ENCODE measurements at regions not wholly inside any gene's neighbourhood (a gene's known extent, or its start where the extent isn't known, plus 50 kb on each side); places are given as distances from the start of the nearest gene placed in this dataset.

DNA sequence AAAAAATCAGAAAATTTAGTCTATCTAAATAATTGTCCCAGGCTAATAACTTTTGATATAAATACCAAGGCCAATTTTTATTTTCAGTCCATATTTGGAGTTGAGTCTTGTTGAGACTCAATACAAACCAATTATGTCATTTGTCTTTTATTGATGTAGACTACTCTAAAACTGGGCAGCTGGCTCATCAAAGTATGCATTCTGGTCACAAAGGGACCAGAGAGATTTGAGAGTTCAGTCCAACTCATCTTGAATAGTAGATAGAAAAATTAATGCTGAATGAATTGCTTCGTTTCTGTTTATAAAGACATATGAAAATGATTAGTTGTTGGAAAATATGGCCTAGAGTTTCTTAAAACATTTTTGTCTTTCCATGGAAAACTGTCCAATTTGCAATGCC, 412.5 kb upstream of the KLHL4 start:
- H2AFZ ChIP-seq (ENCODE audit: low read length), result no peak overlapping the region
- no peaks in the 10 kb centered on the region for H3K36me3 ChIP-seq (ENCODE audit: insufficient read depth, low read length)
- H3K4me2 ChIP-seq (ENCODE audit: low read length), result no peak overlapping the region
- H3K9ac ChIP-seq (ENCODE audit: low read length), result no peak overlapping the region
- no peaks in the 10 kb centered on the region for H3F3A ChIP-seq (ENCODE audit: insufficient read depth, low read length)
- no peaks in the 10 kb centered on the region for H3K27me3 ChIP-seq (ENCODE audit: insufficient read depth, low read length)
- H3K27ac ChIP-seq (ENCODE audit: low read depth, low read length, poor library complexity, severe bottlenecking), result no peak overlapping the region
- H3K4me3 ChIP-seq (ENCODE audit: low read depth, low read length, poor library complexity, severe bottlenecking), result no peak overlapping the region
- H3K79me2 ChIP-seq (ENCODE audit: insufficient read depth, low read length), result no peaks in the 10 kb centered on the region
- H4K20me1 ChIP-seq (ENCODE audit: insufficient read depth, low read length), result no peaks in the 10 kb centered on the region
- H3K9me3 ChIP-seq (ENCODE audit: low read length), result no peaks in the 10 kb centered on the region
- TF ChIP-seq, protein P1, sequence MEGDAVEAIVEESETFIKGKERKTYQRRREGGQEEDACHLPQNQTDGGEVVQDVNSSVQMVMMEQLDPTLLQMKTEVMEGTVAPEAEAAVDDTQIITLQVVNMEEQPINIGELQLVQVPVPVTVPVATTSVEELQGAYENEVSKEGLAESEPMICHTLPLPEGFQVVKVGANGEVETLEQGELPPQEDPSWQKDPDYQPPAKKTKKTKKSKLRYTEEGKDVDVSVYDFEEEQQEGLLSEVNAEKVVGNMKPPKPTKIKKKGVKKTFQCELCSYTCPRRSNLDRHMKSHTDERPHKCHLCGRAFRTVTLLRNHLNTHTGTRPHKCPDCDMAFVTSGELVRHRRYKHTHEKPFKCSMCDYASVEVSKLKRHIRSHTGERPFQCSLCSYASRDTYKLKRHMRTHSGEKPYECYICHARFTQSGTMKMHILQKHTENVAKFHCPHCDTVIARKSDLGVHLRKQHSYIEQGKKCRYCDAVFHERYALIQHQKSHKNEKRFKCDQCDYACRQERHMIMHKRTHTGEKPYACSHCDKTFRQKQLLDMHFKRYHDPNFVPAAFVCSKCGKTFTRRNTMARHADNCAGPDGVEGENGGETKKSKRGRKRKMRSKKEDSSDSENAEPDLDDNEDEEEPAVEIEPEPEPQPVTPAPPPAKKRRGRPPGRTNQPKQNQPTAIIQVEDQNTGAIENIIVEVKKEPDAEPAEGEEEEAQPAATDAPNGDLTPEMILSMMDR (IDR thresholded peaks at IDR 0.05; ENCODE audit: low read length), result no peak
- TF ChIP-seq EZH2 (IDR thresholded peaks at IDR 0.05; ENCODE audit: borderline replicate concordance, low read length), result no peak
- no peaks in the 10 kb centered on the region for H3K4me1 ChIP-seq (ENCODE audit: insufficient read depth, low read length, severe bottlenecking)
- H3K9me2 ChIP-seq (ENCODE audit: low read depth, low read length), result no peaks in the 10 kb centered on the region

GRCh38 chrX:87110142-87110541, 407.5 kb upstream of the KLHL4 start:
- Histone ChIP-seq H4K20me1 (ENCODE audit: insufficient read depth, low read length) (no peaks in the 10 kb centered on the region), H3F3A (ENCODE audit: insufficient read depth, low read length) (no peaks in the 10 kb centered on the region), H3K27me3 (ENCODE audit: insufficient read depth, low read length) (no peaks in the 10 kb centered on the region), H3K9me3 (ENCODE audit: low read length) (no peaks in the 10 kb centered on the region), H3K4me2 (ENCODE audit: low read length) (no peak overlapping the region), H3K27ac (ENCODE audit: low read depth, low read length, poor library complexity, severe bottlenecking) (no peak overlapping the region), H3K9ac (ENCODE audit: low read length) (no peak overlapping the region), H3K4me3 (ENCODE audit: low read depth, low read length, poor library complexity, severe bottlenecking) (no peak overlapping the region), H2AFZ (ENCODE audit: low read length) (no peak overlapping the region), H3K9me2 (ENCODE audit: low read depth, low read length) (no peaks in the 10 kb centered on the region), H3K79me2 (ENCODE audit: insufficient read depth, low read length) (no peaks in the 10 kb centered on the region), H3K4me1 (ENCODE audit: insufficient read depth, low read length, severe bottlenecking) (no peaks in the 10 kb centered on the region), H3K36me3 (ENCODE audit: insufficient read depth, low read length) (no peaks in the 10 kb centered on the region)
- no peak for TF ChIP-seq EZH2 (IDR thresholded peaks at IDR 0.05; ENCODE audit: borderline replicate concordance, low read length)
- TF ChIP-seq, protein P1 (IDR thresholded peaks at IDR 0.05; ENCODE audit: low read length), result no peak

DNA sequence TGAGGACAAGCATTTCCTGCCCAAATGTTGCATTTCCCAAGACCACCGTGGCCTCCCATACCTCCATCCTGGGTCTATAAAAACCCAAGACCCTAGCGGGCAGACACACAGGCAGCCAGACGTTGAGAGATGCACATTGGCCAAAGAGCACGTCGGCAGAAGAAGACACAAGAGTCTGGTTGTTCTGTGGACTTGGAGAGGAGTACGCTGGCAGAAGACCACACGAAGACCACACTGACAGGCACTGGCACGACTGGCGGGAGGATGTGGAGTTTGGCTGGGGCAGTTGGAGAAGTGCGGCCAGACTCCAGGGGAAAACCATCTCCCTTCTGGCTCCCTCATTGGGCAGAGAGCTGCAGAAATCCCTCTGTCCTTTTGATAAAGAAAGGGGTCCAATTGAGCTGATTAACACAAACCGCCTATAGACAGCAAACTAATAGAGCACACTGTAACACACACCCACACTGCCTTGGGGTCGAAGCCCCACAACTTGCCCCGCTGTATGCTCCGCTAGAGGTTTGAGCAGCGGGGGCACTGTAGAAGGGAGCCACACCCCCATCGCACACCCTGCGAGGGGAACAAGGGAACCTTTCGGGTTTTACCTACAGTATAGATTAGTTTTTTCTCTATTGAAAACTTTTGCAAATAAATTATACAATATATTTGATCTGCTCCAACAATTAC, 376.7 kb upstream of the KLHL4 start:
- Histone ChIP-seq H2AFZ (ENCODE audit: low read length) (no peak overlapping the region), H3K9ac (ENCODE audit: low read length) (no peak overlapping the region), H3K4me3 (ENCODE audit: low read depth, low read length, poor library complexity, severe bottlenecking) (no peak overlapping the region)

More for the DNA sequence above, 376.7 kb upstream of the KLHL4 start:
- Histone ChIP-seq H3K9me3 (ENCODE audit: low read length) (no peaks in the 10 kb centered on the region), H3K9me2 (ENCODE audit: low read depth, low read length) (no peaks in the 10 kb centered on the region), H3K27me3 (ENCODE audit: insufficient read depth, low read length) (no peaks in the 10 kb centered on the region), H3K79me2 (ENCODE audit: insufficient read depth, low read length) (no peaks in the 10 kb centered on the region), H3K4me2 (ENCODE audit: low read length) (no peak overlapping the region), H4K20me1 (ENCODE audit: insufficient read depth, low read length) (no peaks in the 10 kb centered on the region), H3K27ac (ENCODE audit: low read depth, low read length, poor library complexity, severe bottlenecking) (no peak overlapping the region), H3F3A (ENCODE audit: insufficient read depth, low read length) (no peaks in the 10 kb centered on the region), H3K36me3 (ENCODE audit: insufficient read depth, low read length) (no peaks in the 10 kb centered on the region), H3K4me1 (ENCODE audit: insufficient read depth, low read length, severe bottlenecking) (no peaks in the 10 kb centered on the region)
- TF ChIP-seq, protein P1 (IDR thresholded peaks at IDR 0.05; ENCODE audit: low read length), result no peak
- no peak for TF ChIP-seq EZH2 (IDR thresholded peaks at IDR 0.05; ENCODE audit: borderline replicate concordance, low read length)
